Keratinocyte (primary cell): ENCODE measurements at regions not wholly inside any gene's neighbourhood (a gene's known extent, or its start where the extent isn't known, plus 50 kb on each side); places are given as distances from the start of the nearest gene placed in this dataset.
"Not testable (repeated sequence)": the region's sequence is repeated elsewhere in the genome, so short reads cannot be mapped to it uniquely, and the experiment has no call there.

Source experiments
- CTCF ChIP-seq, 3 experiments: IDR thresholded peaks in 1 of 3; conservative IDR thresholded peaks in 1 of 3; optimal IDR thresholded peaks in 1 of 3; 2 replicates in 2 of 3; 3 replicates in 1 of 3; pipeline versions ENCODE3 to v1.5.1; 2011; ENCODE audit warnings: low read length in 3 of 3, mild to moderate bottlenecking in 3 of 3, moderate library complexity in 2 of 3, control low read depth in 1 of 3, inconsistent platforms in 1 of 3; ENCODE audit not compliant: insufficient read depth in 2 of 3; ENCODE audit errors: extremely low read depth in 1 of 3
- EZH2 ChIP-seq: IDR thresholded peaks from one replicate; pipeline ENCODE4 v1.6.1; 2012; ENCODE audit warnings: inconsistent platforms, mild to moderate bottlenecking, low read length, moderate library complexity

GRCh38 chr18:14342170-14342569 is 201.2 kb downstream of the POTEC start:
- not testable (repeated sequence) for TF ChIP-seq CTCF (optimal IDR thresholded peaks at IDR 0.05 in 1 of 3, IDR thresholded peaks at IDR 0.05 in 1 of 3, conservative IDR thresholded peaks at IDR 0.05 in 1 of 3; ENCODE audit: extremely low read depth in 1 of 3, insufficient read depth in 2 of 3, low read length in 3 of 3); EZH2
